SK-N-SH treated with all-trans-retinoic acid at 6 μM for 48 hours (cell line): ENCODE measurements at regions not wholly inside any gene's neighbourhood (a gene's known extent, or its start where the extent isn't known, plus 50 kb on each side); places are given as distances from the start of the nearest gene placed in this dataset.
"Not testable (repeated sequence)": the region's sequence is repeated elsewhere in the genome, so short reads cannot be mapped to it uniquely, and the experiment has no call there.

Source experiments
- CREB5 ChIP-seq: fragments of 250-450 bp; sonication (Bioruptor Pico); IDR thresholded peaks from 2 replicates; pipeline ENCODE4 v1.5.1; 2020; ENCODE audit warnings: low read depth, mild to moderate bottlenecking, moderate library complexity
- GLIS3 ChIP-seq: fragments of 250-450 bp; sonication (Bioruptor Pico); IDR thresholded peaks from 2 replicates; pipeline ENCODE4 v1.5.0; 2020; ENCODE audit warnings: mild to moderate bottlenecking, moderate library complexity
- ZFP3 ChIP-seq: fragments of 250-450 bp; sonication (Bioruptor Pico); IDR thresholded peaks from 2 replicates; pipeline ENCODE4 v1.5.0; 2020; ENCODE audit warnings: mild to moderate bottlenecking, moderate library complexity

- TF ChIP-seq ZFP3, CREB5, GLIS3 (CRISPR knock-in tag): not testable (repeated sequence)
Observed at GRCh38 chr6:115859577-115859976, 201.1 kb downstream of the FRK start.
